ENCODE measurements at regions not wholly inside any gene's neighbourhood (a gene's known extent, or its start where the extent isn't known, plus 50 kb on each side); places are given as distances from the start of the nearest gene placed in this dataset.

DNA sequence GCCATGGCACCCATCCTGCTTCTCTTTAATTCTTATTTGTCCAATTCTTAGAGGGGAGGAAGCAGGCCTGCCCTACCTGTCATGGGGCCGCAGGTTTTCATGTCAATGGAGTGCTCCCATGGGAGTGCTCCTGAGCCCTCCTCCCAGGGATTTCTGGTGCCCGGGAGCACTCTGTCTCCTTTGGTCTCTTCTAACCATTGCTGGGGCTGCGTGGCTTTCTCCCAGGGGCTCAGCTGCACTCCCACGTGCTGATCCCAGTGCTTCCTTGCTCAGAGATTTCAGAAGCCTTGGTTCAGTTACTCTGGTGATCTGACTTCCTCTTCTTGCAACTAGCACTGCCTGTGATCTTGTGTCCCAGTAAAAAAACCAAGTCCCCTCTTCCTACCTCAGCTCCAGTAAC lies 68.0 kb upstream of the ARL8B start (continued):
- TF ChIP-seq, protein P1, sequence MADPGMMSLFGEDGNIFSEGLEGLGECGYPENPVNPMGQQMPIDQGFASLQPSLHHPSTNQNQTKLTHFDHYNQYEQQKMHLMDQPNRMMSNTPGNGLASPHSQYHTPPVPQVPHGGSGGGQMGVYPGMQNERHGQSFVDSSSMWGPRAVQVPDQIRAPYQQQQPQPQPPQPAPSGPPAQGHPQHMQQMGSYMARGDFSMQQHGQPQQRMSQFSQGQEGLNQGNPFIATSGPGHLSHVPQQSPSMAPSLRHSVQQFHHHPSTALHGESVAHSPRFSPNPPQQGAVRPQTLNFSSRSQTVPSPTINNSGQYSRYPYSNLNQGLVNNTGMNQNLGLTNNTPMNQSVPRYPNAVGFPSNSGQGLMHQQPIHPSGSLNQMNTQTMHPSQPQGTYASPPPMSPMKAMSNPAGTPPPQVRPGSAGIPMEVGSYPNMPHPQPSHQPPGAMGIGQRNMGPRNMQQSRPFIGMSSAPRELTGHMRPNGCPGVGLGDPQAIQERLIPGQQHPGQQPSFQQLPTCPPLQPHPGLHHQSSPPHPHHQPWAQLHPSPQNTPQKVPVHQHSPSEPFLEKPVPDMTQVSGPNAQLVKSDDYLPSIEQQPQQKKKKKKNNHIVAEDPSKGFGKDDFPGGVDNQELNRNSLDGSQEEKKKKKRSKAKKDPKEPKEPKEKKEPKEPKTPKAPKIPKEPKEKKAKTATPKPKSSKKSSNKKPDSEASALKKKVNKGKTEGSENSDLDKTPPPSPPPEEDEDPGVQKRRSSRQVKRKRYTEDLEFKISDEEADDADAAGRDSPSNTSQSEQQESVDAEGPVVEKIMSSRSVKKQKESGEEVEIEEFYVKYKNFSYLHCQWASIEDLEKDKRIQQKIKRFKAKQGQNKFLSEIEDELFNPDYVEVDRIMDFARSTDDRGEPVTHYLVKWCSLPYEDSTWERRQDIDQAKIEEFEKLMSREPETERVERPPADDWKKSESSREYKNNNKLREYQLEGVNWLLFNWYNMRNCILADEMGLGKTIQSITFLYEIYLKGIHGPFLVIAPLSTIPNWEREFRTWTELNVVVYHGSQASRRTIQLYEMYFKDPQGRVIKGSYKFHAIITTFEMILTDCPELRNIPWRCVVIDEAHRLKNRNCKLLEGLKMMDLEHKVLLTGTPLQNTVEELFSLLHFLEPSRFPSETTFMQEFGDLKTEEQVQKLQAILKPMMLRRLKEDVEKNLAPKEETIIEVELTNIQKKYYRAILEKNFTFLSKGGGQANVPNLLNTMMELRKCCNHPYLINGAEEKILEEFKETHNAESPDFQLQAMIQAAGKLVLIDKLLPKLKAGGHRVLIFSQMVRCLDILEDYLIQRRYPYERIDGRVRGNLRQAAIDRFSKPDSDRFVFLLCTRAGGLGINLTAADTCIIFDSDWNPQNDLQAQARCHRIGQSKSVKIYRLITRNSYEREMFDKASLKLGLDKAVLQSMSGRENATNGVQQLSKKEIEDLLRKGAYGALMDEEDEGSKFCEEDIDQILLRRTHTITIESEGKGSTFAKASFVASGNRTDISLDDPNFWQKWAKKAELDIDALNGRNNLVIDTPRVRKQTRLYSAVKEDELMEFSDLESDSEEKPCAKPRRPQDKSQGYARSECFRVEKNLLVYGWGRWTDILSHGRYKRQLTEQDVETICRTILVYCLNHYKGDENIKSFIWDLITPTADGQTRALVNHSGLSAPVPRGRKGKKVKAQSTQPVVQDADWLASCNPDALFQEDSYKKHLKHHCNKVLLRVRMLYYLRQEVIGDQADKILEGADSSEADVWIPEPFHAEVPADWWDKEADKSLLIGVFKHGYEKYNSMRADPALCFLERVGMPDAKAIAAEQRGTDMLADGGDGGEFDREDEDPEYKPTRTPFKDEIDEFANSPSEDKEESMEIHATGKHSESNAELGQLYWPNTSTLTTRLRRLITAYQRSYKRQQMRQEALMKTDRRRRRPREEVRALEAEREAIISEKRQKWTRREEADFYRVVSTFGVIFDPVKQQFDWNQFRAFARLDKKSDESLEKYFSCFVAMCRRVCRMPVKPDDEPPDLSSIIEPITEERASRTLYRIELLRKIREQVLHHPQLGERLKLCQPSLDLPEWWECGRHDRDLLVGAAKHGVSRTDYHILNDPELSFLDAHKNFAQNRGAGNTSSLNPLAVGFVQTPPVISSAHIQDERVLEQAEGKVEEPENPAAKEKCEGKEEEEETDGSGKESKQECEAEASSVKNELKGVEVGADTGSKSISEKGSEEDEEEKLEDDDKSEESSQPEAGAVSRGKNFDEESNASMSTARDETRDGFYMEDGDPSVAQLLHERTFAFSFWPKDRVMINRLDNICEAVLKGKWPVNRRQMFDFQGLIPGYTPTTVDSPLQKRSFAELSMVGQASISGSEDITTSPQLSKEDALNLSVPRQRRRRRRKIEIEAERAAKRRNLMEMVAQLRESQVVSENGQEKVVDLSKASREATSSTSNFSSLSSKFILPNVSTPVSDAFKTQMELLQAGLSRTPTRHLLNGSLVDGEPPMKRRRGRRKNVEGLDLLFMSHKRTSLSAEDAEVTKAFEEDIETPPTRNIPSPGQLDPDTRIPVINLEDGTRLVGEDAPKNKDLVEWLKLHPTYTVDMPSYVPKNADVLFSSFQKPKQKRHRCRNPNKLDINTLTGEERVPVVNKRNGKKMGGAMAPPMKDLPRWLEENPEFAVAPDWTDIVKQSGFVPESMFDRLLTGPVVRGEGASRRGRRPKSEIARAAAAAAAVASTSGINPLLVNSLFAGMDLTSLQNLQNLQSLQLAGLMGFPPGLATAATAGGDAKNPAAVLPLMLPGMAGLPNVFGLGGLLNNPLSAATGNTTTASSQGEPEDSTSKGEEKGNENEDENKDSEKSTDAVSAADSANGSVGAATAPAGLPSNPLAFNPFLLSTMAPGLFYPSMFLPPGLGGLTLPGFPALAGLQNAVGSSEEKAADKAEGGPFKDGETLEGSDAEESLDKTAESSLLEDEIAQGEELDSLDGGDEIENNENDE (IDR thresholded peaks at IDR 0.05; ENCODE audit: insufficient replicate concordance, low read length) = no peak

Measured in H1 (cell line).